Calu3 (cell line): ENCODE measurements at regions not wholly inside any gene's neighbourhood (a gene's known extent, or its start where the extent isn't known, plus 50 kb on each side); places are given as distances from the start of the nearest gene placed in this dataset.

Experiments used
- BruUV-seq: library from RNA; stranded (reverse); fragments of 400-500 nt; replicated peaks from 2 replicates; lab custom pipeline; 2021; lab: Mats Ljungman, UMichigan
- CTCF ChIA-PET: fragments of 300-600 bp; sonication (Branson Sonifier 250); formaldehyde crosslinking; loops from one replicate; lab custom pipeline; 2022; ENCODE audit warnings: antibody characterized with exemption; lab: Charles Lee
- DNase-seq: peaks from one replicate; pipeline ENCODE4 v3.0.0; 2022
- H3K27ac Mint-ChIP-seq: one replicate; pipeline ENCODE4 v1.8.0; 2022; ENCODE audit warnings: mixed read lengths; ENCODE audit not compliant: unreplicated experiment
- H3K27me3 Mint-ChIP-seq: one replicate; pipeline ENCODE4 v1.8.0; 2022; ENCODE audit warnings: mixed read lengths; ENCODE audit not compliant: unreplicated experiment
- H3K36me3 Mint-ChIP-seq: one replicate; pipeline ENCODE4 v1.8.0; 2022; ENCODE audit warnings: mild to moderate bottlenecking, moderate library complexity, mixed read lengths; ENCODE audit not compliant: insufficient read depth, unreplicated experiment
- H3K4me1 Mint-ChIP-seq: one replicate; pipeline ENCODE4 v1.8.0; 2022; ENCODE audit warnings: mild to moderate bottlenecking, low read depth, mixed read lengths; ENCODE audit not compliant: unreplicated experiment
- H3K4me3 Mint-ChIP-seq: one replicate; pipeline ENCODE4 v1.8.0; 2022; ENCODE audit warnings: mild to moderate bottlenecking, low read depth, moderate library complexity, mixed read lengths; ENCODE audit not compliant: unreplicated experiment
- H3K9me3 Mint-ChIP-seq: one replicate; pipeline ENCODE4 v1.8.0; 2022; ENCODE audit warnings: low read depth, mixed read lengths; ENCODE audit not compliant: unreplicated experiment
- CTCF ChIP-seq: fragments of 200-600 bp; IDR thresholded peaks from one replicate; pipeline ENCODE4 v1.8.0; 2022; ENCODE audit warnings: antibody characterized with exemption; ENCODE audit not compliant: unreplicated experiment
- intact Hi-C: fragments of 100-400 bp; cut with micrococcal nuclease; formaldehyde crosslinking; loops from one replicate; pipeline ENCODE4 v1.10.0; 2022; ENCODE audit not compliant: unreplicated experiment

GRCh38 chr2:129469389-129469788 lies 510.1 kb upstream of the RAB6C start:
- Mint-ChIP-seq H3K4me3 (no peak overlapping the region), H3K27me3 (no peaks in the 10 kb centered on the region), H3K27ac (no peak overlapping the region), H3K4me1 (no peaks in the 10 kb centered on the region), H3K36me3 (no peaks in the 10 kb centered on the region), H3K9me3 (peaks cover 9% of the 10 kb centered on the region)
- no peak for TF ChIP-seq CTCF
- intact Hi-C loops, result no loop called here
- BruUV-seq, result no TSS peak
- no peak for DNase-seq
- CTCF ChIA-PET, result no interaction called here

- Mint-ChIP-seq H3K36me3 (no peaks in the 10 kb centered on the region), H3K4me3 (no peak overlapping the region), H3K9me3 (peaks cover 9% of the 10 kb centered on the region), H3K27me3 (no peaks in the 10 kb centered on the region), H3K27ac (no peak overlapping the region), H3K4me1 (no peaks in the 10 kb centered on the region)
- no TSS peak for BruUV-seq
- intact Hi-C loops, result no loop called here
- TF ChIP-seq CTCF, result no peak
- DNase-seq, result no peak
- CTCF ChIA-PET, result no interaction called here
Measured at GRCh38 chr2:129469871-129470270, 509.6 kb upstream of the RAB6C start.

GRCh38 chr2:129478902-129479517 lies 500.5 kb upstream of the RAB6C start:
- BruUV-seq, result no TSS peak
- peaks cover 11% of the 10 kb centered on the region for H3K9me3 Mint-ChIP-seq

GRCh38 chr2:129479892-129480291 lies 499.6 kb upstream of the RAB6C start:
- Mint-ChIP-seq H3K36me3 (no peaks in the 10 kb centered on the region), H3K27ac (no peak overlapping the region), H3K27me3 (no peaks in the 10 kb centered on the region), H3K4me3 (no peak overlapping the region), H3K9me3 (peaks cover 11% of the 10 kb centered on the region), H3K4me1 (no peaks in the 10 kb centered on the region)
- no peak for DNase-seq
- no peak for TF ChIP-seq CTCF
- intact Hi-C loops, result no loop called here
- BruUV-seq, result no TSS peak
- CTCF ChIA-PET, result no interaction called here

More at GRCh38 chr2:129478902-129479517, 500.5 kb upstream of the RAB6C start:
- no peak for DNase-seq
- Mint-ChIP-seq H3K27me3 (no peaks in the 10 kb centered on the region), H3K4me3 (no peak overlapping the region), H3K4me1 (no peaks in the 10 kb centered on the region), H3K36me3 (no peaks in the 10 kb centered on the region), H3K27ac (no peak overlapping the region)
- TF ChIP-seq CTCF, result no peak
- intact Hi-C loops, result no loop called here
- CTCF ChIA-PET, result no interaction called here
